Skin epidermis (tissue), 12 donors: ENCODE measurements at regions not wholly inside any gene's neighbourhood (a gene's known extent, or its start where the extent isn't known, plus 50 kb on each side); places are given as distances from the start of the nearest gene placed in this dataset.
"Not testable (repeated sequence)": the region's sequence is repeated elsewhere in the genome, so short reads cannot be mapped to it uniquely, and the experiment has no call there.

ENCODE experiments used
- H3K27ac ChIP-seq, 21 experiments: fragments of 200-600 bp; sonication (generic) in 11 of 21; one replicate each; pipeline ENCODE4 v1.5.0; 2020; ENCODE audit warnings: mild to moderate bottlenecking in 3 of 21, inconsistent platforms in 2 of 21, moderate library complexity in 2 of 21
- H3K4me3 ChIP-seq, 7 experiments: fragments of 200-600 bp; sonication (generic) in 2 of 7; one replicate each; pipeline ENCODE4 v1.5.0; 2020; ENCODE audit warnings: inconsistent platforms in 2 of 7, mild to moderate bottlenecking in 2 of 7, moderate library complexity in 1 of 7

DNA sequence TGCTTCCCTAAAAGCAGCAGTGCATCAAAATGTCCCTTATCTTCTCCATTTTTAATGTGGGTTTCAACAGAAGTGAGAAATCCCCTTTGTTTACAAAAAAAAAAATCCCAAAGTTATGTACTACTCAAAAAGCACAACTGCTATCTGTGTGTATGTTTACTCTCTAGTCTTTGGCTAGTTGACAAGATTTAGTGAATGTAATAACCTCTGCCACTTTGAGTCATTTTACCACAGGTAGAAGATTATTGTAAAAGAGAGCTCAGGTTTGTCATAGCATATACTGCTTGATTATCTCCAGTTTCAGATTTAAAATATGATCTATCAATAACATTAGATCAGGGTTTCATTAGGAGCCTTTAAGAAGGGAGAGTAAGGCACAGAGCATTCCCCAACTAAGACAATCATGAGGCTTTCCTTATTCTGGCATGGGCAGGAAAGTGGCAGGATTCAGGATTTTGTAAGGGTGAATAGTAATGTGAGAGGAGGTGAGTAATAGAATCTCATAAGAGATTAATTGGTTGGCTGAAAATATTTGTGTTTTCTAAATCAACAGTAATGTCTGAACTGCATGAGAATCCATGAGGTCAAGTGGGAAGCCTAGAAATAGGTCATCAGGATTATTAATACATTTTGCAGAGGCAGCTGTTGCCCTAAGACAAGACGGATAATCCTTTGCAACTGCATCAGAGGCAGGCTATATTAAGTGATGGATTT is 1780.3 kb upstream of the LRRTM1 start:
- no peak overlapping the region for H3K27ac ChIP-seq
- H3K4me3 ChIP-seq = no peak overlapping the region

DNA sequence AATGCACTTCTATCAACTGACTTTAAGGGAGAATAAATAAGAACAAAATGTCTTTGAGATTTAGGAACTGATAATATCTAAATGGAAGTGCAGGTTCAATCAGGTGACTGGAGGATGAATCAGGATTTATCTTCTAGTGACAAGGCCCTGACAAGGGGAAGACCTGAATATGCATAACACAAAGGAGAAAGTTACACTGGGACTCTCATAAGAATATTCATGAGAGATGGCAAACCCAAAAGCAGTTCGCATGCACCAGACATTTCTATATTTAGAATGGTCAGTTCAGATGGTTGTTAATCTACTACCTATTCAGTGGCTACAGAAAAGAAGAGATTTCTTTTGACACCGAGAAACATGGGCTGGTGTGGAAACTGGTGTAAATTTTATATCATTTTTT is 1771.3 kb upstream of the LRRTM1 start:
- H3K4me3 ChIP-seq = no peak overlapping the region
- H3K27ac ChIP-seq = no peak overlapping the region

DNA sequence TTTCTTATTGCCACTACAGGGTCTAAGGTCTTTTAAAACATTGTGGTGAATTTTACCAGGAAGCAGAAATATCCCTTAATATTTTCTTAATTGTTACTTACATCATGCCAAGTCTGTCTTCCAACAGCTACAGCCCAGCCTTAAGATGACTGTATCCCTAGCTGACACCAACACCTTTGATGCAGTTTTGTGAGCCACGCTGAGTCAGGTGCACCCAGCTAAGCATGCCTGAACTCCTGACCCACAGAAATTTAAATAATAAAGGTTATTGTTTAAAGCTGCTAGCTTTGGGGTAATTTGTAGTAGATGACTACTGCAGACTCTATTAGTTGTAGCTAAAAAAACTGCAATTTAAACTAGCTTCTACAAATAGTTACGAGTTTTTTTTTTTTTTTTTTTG is 1757.9 kb upstream of the LRRTM1 start:
- no peak overlapping the region for H3K4me3 ChIP-seq
- no peak overlapping the region for H3K27ac ChIP-seq

DNA sequence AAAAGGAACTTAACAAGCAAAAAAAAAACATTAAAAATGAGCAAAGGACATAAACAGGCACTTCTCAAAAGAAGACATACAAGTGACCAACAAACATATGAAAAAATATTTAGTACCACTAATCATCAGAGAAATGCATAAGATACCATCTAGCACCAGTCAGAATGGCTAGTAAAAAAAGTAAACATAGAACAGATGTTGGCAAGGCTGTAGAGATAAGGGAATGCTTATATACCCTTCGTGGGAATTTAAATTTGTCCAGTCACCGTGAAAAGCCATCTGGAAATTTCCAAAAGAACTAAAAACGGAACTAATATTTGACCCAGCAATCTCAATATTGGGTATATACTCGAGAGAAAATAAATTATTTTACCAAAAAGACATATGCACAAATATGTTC is 1751.3 kb upstream of the LRRTM1 start:
- Histone ChIP-seq H3K27ac (no peak overlapping the region), H3K4me3 (no peak overlapping the region)

DNA sequence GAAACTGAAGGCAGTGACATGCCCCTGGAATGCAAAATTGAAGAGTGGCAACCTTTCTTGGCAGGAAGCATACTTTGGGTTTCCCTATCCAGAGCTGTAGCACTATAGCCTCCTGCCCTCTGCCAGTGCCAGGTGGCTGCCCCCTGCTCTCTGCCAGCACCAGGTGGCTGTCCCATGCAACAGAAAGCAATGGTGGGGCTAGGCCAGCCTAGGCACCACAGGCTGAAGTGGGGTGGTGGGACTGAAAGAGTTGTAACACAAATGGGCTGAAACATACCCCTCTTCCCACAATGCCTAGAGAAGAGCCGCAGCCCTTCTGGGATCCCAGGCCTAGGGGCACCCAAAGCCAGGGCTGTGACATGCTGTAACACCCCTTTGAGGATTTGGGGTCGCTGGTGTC is 1739.3 kb upstream of the LRRTM1 start:
- Histone ChIP-seq H3K4me3 (no peak overlapping the region), H3K27ac (no peak overlapping the region)

DNA sequence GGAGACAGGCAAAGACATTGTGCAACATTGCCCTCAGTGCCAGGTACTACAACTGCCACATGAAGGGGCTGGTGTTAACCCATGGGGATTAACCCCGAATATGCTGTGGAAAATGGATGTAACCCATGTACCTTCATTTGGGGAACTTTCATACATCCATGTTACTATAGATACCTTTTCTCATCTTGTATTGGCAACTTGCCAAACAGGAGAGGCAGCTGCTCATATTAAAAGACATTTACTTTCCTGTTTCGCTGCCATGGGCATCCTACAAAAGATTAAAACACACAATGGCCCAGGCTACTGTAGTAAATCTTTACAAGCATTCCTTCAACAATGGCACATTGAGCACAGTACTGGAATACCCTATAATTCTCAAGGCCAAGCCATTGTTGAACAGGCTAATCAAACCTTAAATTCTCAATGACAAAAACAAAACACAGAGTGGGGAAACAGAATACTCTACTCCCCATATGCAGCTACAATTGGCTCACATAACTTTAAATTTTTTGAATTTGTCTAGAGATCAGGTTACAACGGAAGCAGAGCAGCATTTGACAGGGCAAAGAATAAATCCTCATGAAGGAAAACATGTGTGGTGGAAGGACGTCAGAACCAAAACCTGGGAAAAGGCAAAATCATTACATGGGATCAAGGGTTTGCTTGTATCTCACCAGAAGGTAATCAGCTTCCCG is 1723.5 kb upstream of the LRRTM1 start:
- Histone ChIP-seq H3K4me3 (no peak overlapping the region), H3K27ac (no peak overlapping the region)

DNA sequence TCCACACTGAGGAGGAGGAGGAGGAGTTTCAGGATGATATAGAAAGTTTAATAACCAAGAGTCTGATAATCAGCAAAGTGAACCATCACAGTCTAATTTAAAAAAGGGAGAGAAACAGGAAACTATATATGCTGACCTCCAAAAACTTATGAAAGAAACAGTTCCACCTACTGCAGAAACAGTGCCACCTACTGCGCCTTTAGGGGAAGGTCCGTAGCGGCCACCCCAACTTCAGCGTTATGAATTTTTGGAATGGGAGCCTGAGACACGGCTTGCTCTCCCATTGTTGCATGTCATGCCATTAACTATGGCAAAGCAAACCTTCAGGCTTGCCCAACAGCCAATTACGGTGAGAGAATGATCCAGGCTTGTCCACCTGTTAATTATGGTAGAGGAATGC is 1719.2 kb upstream of the LRRTM1 start:
- Histone ChIP-seq H3K4me3 (no peak overlapping the region), H3K27ac (no peak overlapping the region)

DNA sequence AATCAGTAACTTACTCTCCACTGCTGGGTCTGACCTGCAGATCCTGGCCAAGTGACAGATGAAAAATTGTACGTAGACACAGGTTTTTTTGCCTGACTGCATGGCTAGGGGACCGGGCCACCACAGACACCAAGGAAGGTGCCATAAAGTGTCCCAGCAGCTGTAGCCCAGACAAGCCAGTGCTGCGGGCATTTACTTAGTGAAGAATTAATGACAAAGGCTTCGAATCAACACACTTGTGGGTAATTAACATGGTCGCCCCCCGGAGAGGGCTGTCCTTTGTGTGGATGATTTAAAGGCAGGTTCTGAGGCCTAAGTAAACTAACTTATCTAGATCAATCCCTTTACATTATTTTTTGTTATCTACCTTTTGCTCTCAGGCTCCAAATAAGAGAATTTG is 1709.1 kb upstream of the LRRTM1 start:
- Histone ChIP-seq H3K4me3 (no peak overlapping the region), H3K27ac (no peak overlapping the region)

DNA sequence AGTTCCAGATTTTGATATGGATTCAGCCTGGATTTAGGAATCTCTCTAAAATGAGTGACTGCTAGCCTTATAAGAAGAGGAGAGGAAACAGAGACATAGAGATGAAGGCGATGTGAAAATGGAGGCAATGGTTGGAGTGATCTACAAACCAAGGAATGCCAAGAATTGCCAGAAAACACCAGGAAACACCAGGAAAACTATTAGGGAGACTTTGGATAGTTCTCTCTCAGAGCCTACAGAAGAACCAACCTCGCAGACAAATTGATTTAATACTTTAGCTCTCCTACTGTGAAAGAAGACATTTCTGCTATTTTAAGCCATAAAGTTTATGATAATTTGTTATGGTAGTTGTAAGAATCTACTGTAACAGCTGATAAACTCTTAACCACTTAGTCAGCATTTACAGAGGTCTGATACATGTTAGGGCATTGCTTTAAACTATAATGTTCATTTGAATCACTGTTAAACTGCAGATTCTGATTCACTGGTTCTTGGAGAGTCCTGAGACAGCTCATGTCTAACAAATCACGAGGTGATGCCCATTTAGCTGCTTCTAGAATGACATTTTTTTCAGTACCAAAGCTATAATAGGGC is 1702.6 kb upstream of the LRRTM1 start:
- Histone ChIP-seq H3K4me3 (no peak overlapping the region), H3K27ac (no peak overlapping the region)

DNA sequence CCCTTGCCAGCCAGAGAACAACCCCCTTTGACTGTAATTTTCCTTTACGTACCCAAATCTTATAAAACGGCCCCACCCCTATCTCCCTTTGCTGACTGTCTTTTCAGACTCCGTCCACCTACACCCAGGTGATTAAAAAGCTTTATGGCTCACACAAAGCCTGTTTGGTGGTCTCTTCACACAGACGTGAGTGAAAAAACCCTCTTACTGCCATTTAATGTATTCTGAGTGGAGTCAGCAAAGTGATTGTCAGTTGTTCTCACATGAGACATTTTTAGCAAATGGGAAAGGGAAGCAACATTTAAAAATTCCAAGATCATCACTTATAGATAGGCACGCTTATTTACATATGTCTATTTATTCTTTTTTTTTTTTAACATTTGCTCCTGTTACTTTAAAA is 1701.3 kb upstream of the LRRTM1 start:
- H3K27ac ChIP-seq = not testable (repeated sequence)

DNA sequence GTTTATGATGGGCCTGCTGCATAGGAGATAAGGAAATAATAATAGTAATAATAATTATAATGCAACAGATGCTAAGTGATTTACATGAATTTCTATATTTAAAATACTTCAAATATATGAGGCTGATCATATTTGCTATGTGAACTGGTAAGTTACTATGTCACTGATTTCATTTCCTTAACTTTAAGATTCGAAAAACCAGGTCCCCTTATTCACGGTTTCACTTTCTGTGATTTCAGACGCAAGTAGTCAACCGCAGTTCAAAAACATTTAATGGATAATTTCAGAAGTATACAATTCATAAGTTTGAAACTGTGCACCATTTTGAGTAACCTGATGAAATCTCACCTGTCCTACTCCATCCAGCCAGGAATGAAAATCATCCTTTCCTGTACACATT is 1697.1 kb upstream of the LRRTM1 start:
- Histone ChIP-seq H3K27ac (no peak overlapping the region), H3K4me3 (no peak overlapping the region)

More for the DNA sequence above, 1701.3 kb upstream of the LRRTM1 start:
- not testable (repeated sequence) for H3K4me3 ChIP-seq

DNA sequence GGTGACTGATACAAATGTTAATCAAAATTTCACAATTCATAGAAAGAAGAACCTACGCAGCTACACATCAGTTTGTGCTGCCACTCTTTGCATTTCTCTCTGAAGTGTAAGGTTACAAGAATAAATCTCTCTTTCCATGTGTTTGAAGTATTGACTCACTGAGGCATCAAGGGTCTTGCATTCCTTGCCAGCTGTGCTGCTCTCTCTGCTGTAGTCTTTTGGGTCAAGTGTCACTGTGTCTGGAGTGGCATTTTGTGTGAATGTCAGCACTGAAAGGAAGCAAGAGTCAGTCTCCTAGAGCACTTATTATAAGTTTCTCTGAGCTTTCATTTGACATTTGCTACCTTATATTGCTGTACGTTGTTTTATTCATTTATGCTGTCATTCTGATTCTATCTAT is 1696.1 kb upstream of the LRRTM1 start:
- Histone ChIP-seq H3K27ac (no peak overlapping the region), H3K4me3 (no peak overlapping the region)

DNA sequence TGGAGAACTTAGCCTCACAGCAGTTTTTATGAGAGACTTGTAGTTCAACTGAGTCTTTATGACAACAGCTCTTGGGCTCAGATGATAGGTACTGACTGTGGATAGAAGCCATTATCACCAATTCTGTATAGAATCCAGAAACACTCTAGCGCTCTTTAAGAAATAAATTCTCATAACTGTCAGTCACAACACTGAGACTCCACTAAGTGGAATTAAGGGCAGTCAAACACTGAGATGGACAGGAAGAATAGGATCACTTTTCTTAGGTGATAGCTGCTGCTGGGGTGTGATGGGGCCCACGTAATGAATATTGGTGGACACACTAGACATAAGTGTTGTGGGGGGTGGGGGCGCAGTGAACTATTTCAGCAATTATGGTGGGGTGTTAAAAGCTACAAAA is 1691.8 kb upstream of the LRRTM1 start:
- H3K4me3 ChIP-seq = no peak overlapping the region

DNA sequence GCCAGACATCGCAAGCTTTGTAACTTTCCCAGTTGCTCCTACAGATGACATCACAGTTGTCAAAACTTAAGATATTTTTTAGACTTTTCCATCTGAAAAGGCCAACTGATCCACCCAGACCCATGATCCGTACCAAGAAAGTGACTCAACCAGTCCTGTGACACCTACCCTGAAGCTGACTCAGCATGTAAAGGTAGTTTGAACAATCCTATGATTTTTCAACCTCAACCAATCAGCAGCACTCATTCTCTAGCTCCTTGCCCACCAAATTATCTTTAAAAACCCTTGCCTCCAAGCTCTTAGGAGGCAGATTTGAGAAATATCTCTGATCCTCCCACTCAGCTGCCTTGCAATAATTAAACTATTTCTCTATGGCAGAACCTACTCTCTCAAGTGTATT is 1686.7 kb upstream of the LRRTM1 start:
- Histone ChIP-seq H3K4me3 (no peak overlapping the region), H3K27ac (no peak overlapping the region)

More for the DNA sequence above, 1691.8 kb upstream of the LRRTM1 start:
- H3K27ac ChIP-seq = no peak overlapping the region

DNA sequence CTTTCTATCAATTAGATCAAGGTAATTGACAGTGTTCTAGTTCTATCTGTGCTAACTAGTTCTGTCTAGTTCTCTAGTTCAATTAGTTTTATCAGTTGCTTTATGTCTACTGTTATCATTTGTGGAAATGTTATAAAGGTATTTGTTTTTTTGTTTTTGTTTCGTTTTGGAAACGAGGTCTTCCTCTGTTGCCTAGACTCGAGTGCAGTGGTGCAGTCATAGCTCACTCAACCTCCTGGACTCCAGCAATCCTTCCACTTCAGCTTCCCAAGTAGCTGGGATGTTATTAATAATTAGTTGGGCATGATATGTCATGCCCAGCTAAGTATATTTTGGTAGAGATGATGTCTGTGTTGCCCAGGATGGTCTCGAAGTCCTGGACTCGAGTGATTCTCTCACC is 1682.8 kb upstream of the LRRTM1 start:
- H3K27ac ChIP-seq = no peak overlapping the region
- H3K4me3 ChIP-seq = no peak overlapping the region

DNA sequence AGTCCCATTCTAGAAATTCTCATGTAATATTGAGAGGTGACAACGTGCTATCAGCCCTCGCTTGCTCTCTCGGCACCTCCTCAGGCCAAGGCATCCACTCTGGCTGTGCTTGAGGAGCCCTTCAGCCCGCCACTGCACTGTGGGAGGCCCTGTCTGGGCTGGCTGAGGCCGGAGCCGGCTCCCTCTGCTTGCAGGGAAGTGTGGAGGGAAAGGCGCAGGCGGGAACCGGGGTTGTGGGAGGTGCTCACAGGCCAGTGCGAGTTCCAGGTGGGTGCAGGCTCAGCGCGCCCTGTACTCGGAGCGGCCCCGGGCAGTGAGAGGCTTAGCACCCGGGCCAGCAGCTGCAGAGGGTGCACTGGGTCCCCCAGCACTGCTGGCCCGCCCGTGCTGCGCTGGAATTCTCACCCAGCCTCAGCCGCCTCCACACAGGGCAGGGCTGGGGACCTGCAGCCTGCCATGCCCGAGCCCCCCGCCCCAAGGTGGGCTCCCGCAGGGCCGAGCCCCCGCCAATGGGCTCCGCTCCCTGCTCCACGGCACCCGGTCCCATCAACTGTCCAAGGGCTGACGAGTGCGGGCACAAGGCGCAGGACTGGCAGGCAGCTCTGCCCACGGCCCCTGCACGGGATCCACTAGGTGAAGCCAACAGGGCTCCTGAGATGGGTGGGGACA is 1680.6 kb upstream of the LRRTM1 start:
- no peak overlapping the region for H3K27ac ChIP-seq
- H3K4me3 ChIP-seq = no peak overlapping the region

DNA sequence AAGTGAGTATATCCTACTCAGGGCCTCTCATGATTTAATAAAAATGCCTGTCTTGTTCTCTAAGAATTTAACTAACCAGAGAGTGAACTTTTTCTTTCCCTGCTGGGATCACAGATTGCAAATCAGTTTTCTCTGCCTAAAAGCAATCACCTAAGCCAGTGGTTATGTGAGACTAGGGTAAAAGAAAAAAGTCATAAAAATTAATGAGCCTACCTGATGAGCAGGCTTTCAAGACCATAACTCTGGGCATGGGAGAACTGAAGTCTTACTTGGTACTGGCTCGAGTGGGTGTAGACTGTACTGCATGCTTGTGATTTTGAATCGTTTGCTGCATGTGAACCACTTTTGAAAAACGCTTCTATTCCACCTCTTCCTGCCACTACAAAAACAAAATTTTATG is 1677.0 kb upstream of the LRRTM1 start:
- H3K27ac ChIP-seq = no peak overlapping the region

DNA sequence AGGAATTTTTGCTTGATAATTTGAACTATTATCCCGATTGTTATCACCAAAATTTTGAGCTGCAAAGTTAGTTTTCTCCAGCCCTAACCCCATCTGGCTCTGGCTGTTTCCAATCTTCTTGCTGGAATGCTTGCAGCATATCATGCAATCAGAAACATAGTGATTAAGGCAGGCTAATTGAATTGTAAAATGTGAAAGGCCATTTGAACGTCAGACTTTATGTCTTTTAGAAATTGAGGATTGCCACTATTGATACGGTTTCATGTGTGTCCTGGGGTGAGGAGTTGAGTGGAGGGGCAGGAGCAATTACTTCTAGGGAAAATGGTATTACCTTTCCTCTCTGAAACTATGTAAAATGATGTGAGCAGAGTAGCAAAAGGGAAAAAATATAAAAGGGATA is 1674.5 kb upstream of the LRRTM1 start:
- Histone ChIP-seq H3K27ac (no peak overlapping the region), H3K4me3 (no peak overlapping the region)

More for the DNA sequence above, 1677.0 kb upstream of the LRRTM1 start:
- no peak overlapping the region for H3K4me3 ChIP-seq

DNA sequence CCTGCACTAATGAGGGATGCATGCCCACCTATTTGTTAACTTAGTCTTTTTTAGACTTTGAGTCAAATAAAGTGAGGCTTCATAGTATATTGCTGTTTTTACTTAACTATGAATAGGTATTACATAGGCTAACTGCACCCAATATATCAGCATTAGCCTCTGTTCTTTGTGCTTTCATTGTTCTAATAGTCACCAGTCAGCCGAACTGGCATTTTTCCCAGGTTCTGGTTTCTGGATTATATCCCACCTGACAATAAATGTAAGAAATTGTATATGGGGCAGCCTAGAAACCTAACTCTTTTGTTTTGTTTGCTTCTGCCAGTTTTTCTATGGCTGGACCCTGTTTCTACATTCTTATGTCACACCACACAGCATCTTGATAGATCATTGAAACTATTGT is 1672.4 kb upstream of the LRRTM1 start:
- H3K27ac ChIP-seq = no peak overlapping the region
- H3K4me3 ChIP-seq = no peak overlapping the region

DNA sequence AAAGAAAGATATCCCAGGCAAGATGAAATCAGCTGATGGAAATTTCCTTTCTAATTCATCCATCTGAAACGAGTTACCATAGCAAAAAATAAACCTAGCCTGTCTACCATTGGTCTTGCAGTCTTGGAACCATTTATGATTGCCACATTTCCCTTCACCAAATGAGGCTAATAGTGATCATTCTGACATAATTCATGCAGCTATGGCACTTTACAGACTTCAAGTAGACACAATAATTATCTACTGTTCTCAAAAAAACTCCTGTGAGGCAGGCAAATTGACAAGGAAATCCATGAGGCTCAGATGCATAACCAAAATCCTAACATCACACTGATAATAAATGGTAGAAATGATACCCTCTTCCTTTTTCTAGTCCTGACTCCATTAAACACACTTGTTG is 1669.7 kb upstream of the LRRTM1 start:
- no peak overlapping the region for H3K27ac ChIP-seq
- H3K4me3 ChIP-seq = no peak overlapping the region

DNA sequence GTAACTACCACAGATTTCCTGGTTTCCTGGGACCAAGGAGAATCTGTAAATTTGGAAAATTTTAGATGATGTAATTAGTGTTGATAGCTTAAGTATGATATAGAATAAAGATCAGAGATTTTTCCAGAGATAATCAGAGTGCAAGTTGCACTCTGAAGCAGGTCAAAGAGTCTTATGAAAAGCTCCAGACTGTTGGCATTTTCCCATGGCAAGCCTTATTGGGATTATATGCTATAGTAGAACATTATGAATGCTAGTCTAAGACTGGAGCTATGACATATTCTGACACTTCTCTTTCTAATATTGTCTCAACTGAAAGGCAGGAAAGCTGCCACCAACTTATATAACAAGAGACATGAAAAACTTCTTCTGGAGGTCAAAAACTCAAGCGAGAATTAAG is 1638.3 kb upstream of the LRRTM1 start:
- no peak overlapping the region for H3K4me3 ChIP-seq
- no peak overlapping the region for H3K27ac ChIP-seq
